SU-DHL-6 (cell line): ENCODE measurements at regions not wholly inside any gene's neighbourhood (a gene's known extent, or its start where the extent isn't known, plus 50 kb on each side); places are given as distances from the start of the nearest gene placed in this dataset.

Source experiments
- EZH2phosphoT487 ChIP-seq: fragments of 200-600 bp; sonication (generic), shearing (Covaris generic); conservative IDR thresholded peaks from 2 replicates; pipeline ENCODE4 v1.6.1; 2018; ENCODE audit warnings: mild to moderate bottlenecking, antibody characterized with exemption, low read length, moderate library complexity, mixed read lengths
- TF ChIP-seq, protein P1 (sequence below): fragments of 200-600 bp; sonication (generic); IDR thresholded peaks from one replicate; pipeline ENCODE4 v1.5.1; 2017; ENCODE audit warnings: antibody characterized with exemption, mild to moderate bottlenecking, low read length, moderate library complexity; ENCODE audit not compliant: insufficient read depth, poor library complexity, severe bottlenecking

DNA sequence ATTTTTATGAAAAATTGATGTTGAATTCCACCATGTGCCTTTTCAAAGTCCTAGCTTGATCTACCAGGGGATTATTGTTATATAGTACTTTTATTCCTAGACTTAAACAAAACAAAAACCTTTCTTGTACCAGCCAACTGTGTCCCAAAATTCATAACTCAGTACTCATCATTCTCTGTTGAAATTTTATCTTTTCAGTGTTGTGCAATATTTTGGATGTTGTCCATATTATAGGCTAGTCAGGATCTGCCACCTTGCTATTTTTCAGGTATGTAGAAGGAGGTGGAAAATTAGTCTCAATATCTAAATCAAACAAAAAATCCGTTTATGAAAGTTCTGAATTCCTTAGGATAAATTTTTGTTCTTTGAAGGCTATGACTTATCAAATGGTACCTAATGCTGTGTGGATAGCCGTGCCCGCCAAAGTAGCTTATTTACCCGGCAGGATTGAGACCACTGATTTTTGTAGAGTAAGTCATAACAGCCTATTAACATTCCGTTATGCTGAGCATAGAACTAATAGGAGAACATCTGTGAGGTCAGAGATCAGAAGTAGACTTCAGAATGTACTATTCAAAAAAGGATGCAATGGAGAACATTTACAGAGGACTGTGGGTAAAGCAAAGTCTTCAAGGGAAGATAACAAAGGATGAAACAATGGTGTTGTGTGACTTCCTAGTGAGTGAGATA, 304.7 kb downstream of the SOX4 start:
- TF ChIP-seq, protein P1, sequence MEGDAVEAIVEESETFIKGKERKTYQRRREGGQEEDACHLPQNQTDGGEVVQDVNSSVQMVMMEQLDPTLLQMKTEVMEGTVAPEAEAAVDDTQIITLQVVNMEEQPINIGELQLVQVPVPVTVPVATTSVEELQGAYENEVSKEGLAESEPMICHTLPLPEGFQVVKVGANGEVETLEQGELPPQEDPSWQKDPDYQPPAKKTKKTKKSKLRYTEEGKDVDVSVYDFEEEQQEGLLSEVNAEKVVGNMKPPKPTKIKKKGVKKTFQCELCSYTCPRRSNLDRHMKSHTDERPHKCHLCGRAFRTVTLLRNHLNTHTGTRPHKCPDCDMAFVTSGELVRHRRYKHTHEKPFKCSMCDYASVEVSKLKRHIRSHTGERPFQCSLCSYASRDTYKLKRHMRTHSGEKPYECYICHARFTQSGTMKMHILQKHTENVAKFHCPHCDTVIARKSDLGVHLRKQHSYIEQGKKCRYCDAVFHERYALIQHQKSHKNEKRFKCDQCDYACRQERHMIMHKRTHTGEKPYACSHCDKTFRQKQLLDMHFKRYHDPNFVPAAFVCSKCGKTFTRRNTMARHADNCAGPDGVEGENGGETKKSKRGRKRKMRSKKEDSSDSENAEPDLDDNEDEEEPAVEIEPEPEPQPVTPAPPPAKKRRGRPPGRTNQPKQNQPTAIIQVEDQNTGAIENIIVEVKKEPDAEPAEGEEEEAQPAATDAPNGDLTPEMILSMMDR, result no peak
- no peak for TF ChIP-seq EZH2phosphoT487
